Stimulated activated CD8-positive, alpha-beta memory T cell treated with anti-CD3 and anti-CD28 coated beads, Interleukin-15, amount 100 ng/mL, for 24 hours (primary cell): ENCODE measurements at regions not wholly inside any gene's neighbourhood (a gene's known extent, or its start where the extent isn't known, plus 50 kb on each side); places are given as distances from the start of the nearest gene placed in this dataset.
"Not testable (repeated sequence)": the region's sequence is repeated elsewhere in the genome, so short reads cannot be mapped to it uniquely, and the experiment has no call there.

Experiments
- DNase-seq: peaks from one replicate; pipeline ENCODE4 v3.0.0-alpha.2; 2020; ENCODE audit warnings: low read depth

- DNase-seq, result no peak
These were observed 116.9 kb upstream of the CCNH start for GRCh38 chr5:87529486-87530076.

GRCh38 chr5:87526131-87526530 lies 113.4 kb upstream of the CCNH start:
- DNase-seq, result no peak

GRCh38 chr5:87524217-87524616 lies 111.5 kb upstream of the CCNH start:
- DNase-seq, result no peak

GRCh38 chr5:87511778-87512177 lies 99.0 kb upstream of the CCNH start:
- DNase-seq, result not testable (repeated sequence)

GRCh38 chr5:87503004-87503403 lies 90.3 kb upstream of the CCNH start:
- DNase-seq, result no peak

GRCh38 chr5:87499478-87500410 lies 87.0 kb upstream of the CCNH start:
- DNase-seq, result no peak
